ENCODE measurements at regions not wholly inside any gene's neighbourhood (a gene's known extent, or its start where the extent isn't known, plus 50 kb on each side); places are given as distances from the start of the nearest gene placed in this dataset.
"Not testable (repeated sequence)": the region's sequence is repeated elsewhere in the genome, so short reads cannot be mapped to it uniquely, and the experiment has no call there.

DNA sequence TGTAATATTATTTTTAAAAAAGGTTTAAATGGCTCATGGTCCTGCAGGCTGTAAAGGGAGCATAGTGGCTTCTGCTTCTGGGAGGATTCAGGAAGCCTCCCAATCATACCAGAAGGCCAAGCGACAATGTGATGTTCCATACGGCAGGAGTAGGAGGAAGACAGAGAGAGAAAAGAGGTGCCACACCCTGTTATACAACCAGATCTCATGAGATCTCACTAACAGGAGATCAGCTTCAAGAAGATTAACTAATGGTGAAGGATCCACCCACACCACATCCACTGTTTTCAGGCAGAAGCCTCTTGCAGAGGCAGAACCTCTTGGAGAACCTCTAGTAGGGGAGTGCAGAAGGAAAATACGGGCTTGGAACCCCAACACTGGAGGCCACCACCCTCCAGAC, 103.9 kb upstream of the TEKT4 start:
- Histone ChIP-seq H3K27ac (no peak overlapping the region), H3K4me3 (no peak overlapping the region), H3K9me3 (no peaks in the 10 kb centered on the region), H3K36me3 (no peaks in the 10 kb centered on the region), H3K4me1 (no peaks in the 10 kb centered on the region), H3K27me3 (no peaks in the 10 kb centered on the region)
- TF ChIP-seq POLR2AphosphoS5 (IDR thresholded peaks at IDR 0.05) (no peak), EP300 (IDR thresholded peaks at IDR 0.05) (no peak), POLR2A (IDR thresholded peaks at IDR 0.05) (no peak)
- TF ChIP-seq, protein P1, sequence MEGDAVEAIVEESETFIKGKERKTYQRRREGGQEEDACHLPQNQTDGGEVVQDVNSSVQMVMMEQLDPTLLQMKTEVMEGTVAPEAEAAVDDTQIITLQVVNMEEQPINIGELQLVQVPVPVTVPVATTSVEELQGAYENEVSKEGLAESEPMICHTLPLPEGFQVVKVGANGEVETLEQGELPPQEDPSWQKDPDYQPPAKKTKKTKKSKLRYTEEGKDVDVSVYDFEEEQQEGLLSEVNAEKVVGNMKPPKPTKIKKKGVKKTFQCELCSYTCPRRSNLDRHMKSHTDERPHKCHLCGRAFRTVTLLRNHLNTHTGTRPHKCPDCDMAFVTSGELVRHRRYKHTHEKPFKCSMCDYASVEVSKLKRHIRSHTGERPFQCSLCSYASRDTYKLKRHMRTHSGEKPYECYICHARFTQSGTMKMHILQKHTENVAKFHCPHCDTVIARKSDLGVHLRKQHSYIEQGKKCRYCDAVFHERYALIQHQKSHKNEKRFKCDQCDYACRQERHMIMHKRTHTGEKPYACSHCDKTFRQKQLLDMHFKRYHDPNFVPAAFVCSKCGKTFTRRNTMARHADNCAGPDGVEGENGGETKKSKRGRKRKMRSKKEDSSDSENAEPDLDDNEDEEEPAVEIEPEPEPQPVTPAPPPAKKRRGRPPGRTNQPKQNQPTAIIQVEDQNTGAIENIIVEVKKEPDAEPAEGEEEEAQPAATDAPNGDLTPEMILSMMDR (IDR thresholded peaks at IDR 0.05) = no peak
- 96% methylated on average over 3 of the region's 3 CpGs for WGBS
- DNase-seq (ENCODE audit: low spot score in 2 of 2) = no peak

DNA sequence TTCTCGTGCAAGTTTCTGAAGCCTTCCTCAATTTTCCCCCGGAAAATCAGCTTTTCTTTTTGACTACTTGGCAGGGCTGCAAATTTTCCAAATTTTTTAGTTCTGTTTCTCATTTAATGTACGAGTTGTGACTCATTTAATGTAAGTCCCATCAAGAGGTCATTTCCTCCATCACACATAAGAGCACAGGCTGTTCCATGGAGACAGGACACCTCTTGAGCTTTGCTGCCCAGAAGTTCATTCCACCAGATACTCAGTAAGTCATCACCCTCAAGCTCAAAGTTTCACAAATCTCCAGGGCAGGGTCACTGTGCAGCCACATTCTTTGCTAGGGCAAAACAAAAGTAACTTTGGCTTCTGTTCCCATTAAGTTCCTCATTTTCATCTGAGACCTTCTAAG, 101.5 kb upstream of the TEKT4 start:
- Histone ChIP-seq H3K4me1 (no peaks in the 10 kb centered on the region), H3K36me3 (no peaks in the 10 kb centered on the region), H3K4me3 (no peak overlapping the region), H3K27ac (no peak overlapping the region), H3K27me3 (no peaks in the 10 kb centered on the region), H3K9me3 (no peaks in the 10 kb centered on the region)
- 59% methylated on average over 3 of the region's 3 CpGs for WGBS
- TF ChIP-seq POLR2AphosphoS5 (IDR thresholded peaks at IDR 0.05) (no peak), POLR2A (IDR thresholded peaks at IDR 0.05) (no peak), EP300 (IDR thresholded peaks at IDR 0.05) (no peak)
- TF ChIP-seq, protein P1 (IDR thresholded peaks at IDR 0.05) = no peak
- no peak for DNase-seq (ENCODE audit: low spot score in 2 of 2)

DNA sequence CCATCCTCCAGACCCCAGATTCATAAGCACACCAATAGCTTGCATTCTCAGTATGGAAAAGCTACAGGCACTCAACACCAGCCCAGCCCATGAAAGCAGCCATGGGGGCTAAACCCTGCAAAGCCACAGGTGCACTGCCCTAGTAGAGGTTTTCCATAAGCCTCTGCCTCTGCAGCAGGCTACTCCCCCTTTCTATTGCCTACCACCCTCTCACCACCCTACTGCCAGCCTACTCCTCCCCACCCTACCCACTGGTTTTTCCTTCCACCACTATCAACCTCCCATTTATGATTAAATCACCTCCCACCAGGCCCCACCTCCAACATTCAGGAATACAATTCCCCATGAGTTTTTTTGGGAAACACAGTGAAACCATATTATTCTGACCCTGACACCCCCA, 96.4 kb upstream of the TEKT4 start:
- Histone ChIP-seq H3K4me1 (no peaks in the 10 kb centered on the region), H3K27ac (no peak overlapping the region), H3K36me3 (no peaks in the 10 kb centered on the region), H3K4me3 (no peak overlapping the region), H3K27me3 (no peaks in the 10 kb centered on the region), H3K9me3 (no peaks in the 10 kb centered on the region)
- TF ChIP-seq POLR2A (IDR thresholded peaks at IDR 0.05) (no peak), EP300 (IDR thresholded peaks at IDR 0.05) (no peak), POLR2AphosphoS5 (IDR thresholded peaks at IDR 0.05) (no peak)
- TF ChIP-seq, protein P1 (IDR thresholded peaks at IDR 0.05) = no peak
- no peak for DNase-seq (ENCODE audit: low spot score in 2 of 2)

DNA sequence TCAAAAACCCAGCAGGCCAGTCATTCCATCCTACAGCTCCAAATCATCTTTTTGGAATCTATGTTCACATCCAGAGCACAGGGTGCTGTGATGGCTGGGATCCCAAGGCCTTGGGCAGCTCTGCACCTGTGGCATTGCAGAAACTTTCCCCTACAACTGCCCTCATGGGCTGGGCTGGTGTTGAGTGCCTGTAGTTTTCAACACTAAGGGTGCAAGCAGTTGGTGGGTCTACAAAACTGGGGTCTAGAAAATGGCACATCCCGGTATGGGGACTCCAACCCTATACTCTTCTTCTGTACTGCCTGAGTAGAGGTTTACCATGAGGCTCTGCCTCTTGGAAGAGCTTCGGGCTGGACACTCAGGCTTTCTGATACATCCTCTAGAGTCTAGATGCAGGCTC, 95.2 kb upstream of the TEKT4 start:
- 85% methylated on average over 2 of the region's 2 CpGs for WGBS
- H3K36me3 ChIP-seq = no peaks in the 10 kb centered on the region
- no peaks in the 10 kb centered on the region for H3K9me3 ChIP-seq
- H3K27me3 ChIP-seq = no peaks in the 10 kb centered on the region
- H3K4me1 ChIP-seq = no peaks in the 10 kb centered on the region
- no peak overlapping the region for H3K4me3 ChIP-seq
- DNase-seq (ENCODE audit: low spot score in 2 of 2) = no peak
- no peak overlapping the region for H3K27ac ChIP-seq
- TF ChIP-seq POLR2AphosphoS5 (IDR thresholded peaks at IDR 0.05) (no peak), EP300 (IDR thresholded peaks at IDR 0.05) (no peak), POLR2A (IDR thresholded peaks at IDR 0.05) (no peak)
- TF ChIP-seq, protein P1 (IDR thresholded peaks at IDR 0.05) = no peak

DNA sequence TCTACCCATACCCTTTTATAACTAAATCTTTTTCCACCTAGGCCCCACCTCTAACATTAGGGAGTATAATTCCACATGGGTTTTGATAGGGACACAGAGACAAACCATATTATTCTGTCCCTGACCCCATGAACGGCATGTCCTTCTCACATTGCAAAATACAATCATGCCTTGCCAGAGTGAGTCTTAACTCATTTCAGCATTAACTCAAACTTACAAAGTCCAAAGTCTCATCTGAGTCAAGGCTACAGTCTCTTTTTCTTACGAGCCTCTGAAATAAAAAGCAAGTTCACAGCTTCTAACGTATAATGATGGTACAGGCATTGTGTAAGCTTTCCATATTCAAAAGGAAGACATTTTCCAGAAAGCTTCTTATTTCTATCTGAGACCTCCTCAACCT, 86.1 kb upstream of the TEKT4 start:
- not testable (repeated sequence) for DNase-seq (ENCODE audit: low spot score in 2 of 2); H3K9me3 ChIP-seq; H3K27me3 ChIP-seq; H3K4me3 ChIP-seq; H3K36me3 ChIP-seq; H3K27ac ChIP-seq; H3K4me1 ChIP-seq
- WGBS = 77% methylated on average over 3 of the region's 3 CpGs

DNA sequence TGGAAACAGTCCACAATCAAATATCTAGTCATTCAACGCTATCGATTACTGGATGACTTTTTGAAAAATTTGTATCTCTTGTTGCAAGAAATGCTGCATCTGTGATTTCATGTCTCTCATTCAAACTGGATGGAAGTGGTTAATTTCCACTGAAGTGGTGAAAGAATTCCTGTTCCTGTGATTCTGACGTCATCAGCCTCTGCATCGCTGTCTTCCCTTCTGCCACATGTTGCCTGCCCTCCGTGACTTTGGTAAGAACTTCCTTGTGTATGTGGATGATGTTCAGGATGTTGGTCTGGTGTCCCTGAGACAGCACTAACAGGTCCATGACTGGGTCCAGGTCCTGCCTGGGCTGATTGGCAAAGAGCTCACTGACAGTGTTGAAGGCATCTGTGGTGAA, 84.8 kb upstream of the TEKT4 start:
- H3K4me3 ChIP-seq, H3K36me3 ChIP-seq: not testable (repeated sequence)

DNA sequence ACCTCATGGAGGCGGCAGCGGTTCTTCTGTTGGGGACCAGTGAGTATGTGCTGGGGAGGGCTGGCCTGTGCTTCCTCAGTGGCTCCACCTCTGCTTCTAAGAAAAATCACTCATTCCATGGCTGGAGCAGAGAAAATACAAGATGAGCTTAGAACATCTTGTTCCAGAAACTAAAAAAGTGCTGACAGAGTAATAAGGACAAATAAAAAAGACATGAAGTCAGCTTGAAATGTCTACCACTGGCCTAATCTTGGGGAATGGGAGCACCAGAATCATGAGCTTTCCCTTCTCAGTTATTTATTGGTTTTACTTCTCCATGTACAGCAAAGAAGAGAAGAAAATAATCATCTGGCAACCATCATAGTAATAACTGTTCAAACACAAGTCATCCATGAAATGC, 81.1 kb upstream of the TEKT4 start:
- H3K27me3 ChIP-seq; H3K9me3 ChIP-seq; DNase-seq (ENCODE audit: low spot score in 2 of 2); H3K4me3 ChIP-seq; H3K36me3 ChIP-seq; H3K27ac ChIP-seq; H3K4me1 ChIP-seq: not testable (repeated sequence)
- WGBS = 95% methylated on average over 2 of the region's 2 CpGs

More for the DNA sequence above, 84.8 kb upstream of the TEKT4 start:
- not testable (repeated sequence) for H3K4me1 ChIP-seq; H3K9me3 ChIP-seq; H3K27me3 ChIP-seq; H3K27ac ChIP-seq; DNase-seq (ENCODE audit: low spot score in 2 of 2)
- WGBS = 74% methylated on average over 5 of the region's 5 CpGs

Measured in suprapubic skin (tissue), 4 donors.